Mesodermal cell (in vitro differentiated cells): ENCODE measurements at regions not wholly inside any gene's neighbourhood (a gene's known extent, or its start where the extent isn't known, plus 50 kb on each side); places are given as distances from the start of the nearest gene placed in this dataset.

Experiments used
- H3K27ac ChIP-seq: 2 replicates; pipeline ENCODE4 v1.7.0; 2013; ENCODE audit warnings: mild to moderate bottlenecking, low read depth, low read length, moderate library complexity; ENCODE audit not compliant: severe bottlenecking
- H3K36me3 ChIP-seq: 2 replicates; pipeline ENCODE4 v1.7.1; 2013; ENCODE audit warnings: mild to moderate bottlenecking, low read length, moderate library complexity; ENCODE audit not compliant: control insufficient read depth, insufficient read depth
- H3K4me1 ChIP-seq: one replicate; pipeline ENCODE4 v1.7.1; 2013; ENCODE audit warnings: mild to moderate bottlenecking, low read length; ENCODE audit not compliant: insufficient read depth, control insufficient read depth, poor library complexity, severe bottlenecking
- H3K4me3 ChIP-seq: 2 replicates; pipeline ENCODE4 v1.7.0; 2013; ENCODE audit warnings: low read length, control low read depth, mild to moderate bottlenecking; ENCODE audit not compliant: insufficient read depth, poor library complexity, severe bottlenecking; ENCODE audit errors: extremely low read depth
- H3K9me3 ChIP-seq: 2 replicates; pipeline ENCODE4 v1.7.1; 2013; ENCODE audit warnings: mild to moderate bottlenecking, low read length, moderate library complexity; ENCODE audit not compliant: control insufficient read depth
- WGBS, 2 experiments: methylation state at CpG; one replicate each; pipeline ENCODE4 v1.1.5; 2013; ENCODE audit warnings: missing lambda C conversion rate in 2 of 2; ENCODE audit not compliant: insufficient coverage in 2 of 2; 5-methylcytosine and 5-hydroxymethylcytosine counted together

GRCh38 chr12:14278294-14278953 lies 87.1 kb upstream of the ATF7IP start:
- Histone ChIP-seq H3K4me3 (no peak overlapping the region), H3K36me3 (no peaks in the 10 kb centered on the region), H3K4me1 (peaks cover 4% of the 10 kb centered on the region), H3K9me3 (peaks cover 2% of the 10 kb centered on the region), H3K27ac (no peak overlapping the region)
- 88 to 100% methylated on average over 1 of the region's 1 CpG for WGBS, 2 experiments

GRCh38 chr12:14279845-14280244 lies 85.6 kb upstream of the ATF7IP start:
- WGBS, 2 experiments = 89 to 100% methylated on average over 1 to 4 of the region's 6 CpGs

GRCh38 chr12:14280921-14281320 lies 84.6 kb upstream of the ATF7IP start:
- Histone ChIP-seq H3K27ac (no peak overlapping the region), H3K36me3 (no peaks in the 10 kb centered on the region), H3K4me3 (no peak overlapping the region), H3K4me1 (peaks cover 12% of the 10 kb centered on the region), H3K9me3 (peaks cover 2% of the 10 kb centered on the region)
- 100% methylated on average over 1 to 2 of the region's 5 CpGs for WGBS, 2 experiments

More at GRCh38 chr12:14279845-14280244, 85.6 kb upstream of the ATF7IP start:
- no peaks in the 10 kb centered on the region for H3K36me3 ChIP-seq
- no peak overlapping the region for H3K4me3 ChIP-seq
- H3K9me3 ChIP-seq = peaks cover 2% of the 10 kb centered on the region
- H3K27ac ChIP-seq = no peak overlapping the region
- peaks cover 12% of the 10 kb centered on the region for H3K4me1 ChIP-seq

GRCh38 chr12:14281539-14281938 lies 83.9 kb upstream of the ATF7IP start:
- H3K4me3 ChIP-seq = no peak overlapping the region
- peaks cover 12% of the 10 kb centered on the region for H3K4me1 ChIP-seq
- WGBS, 2 experiments = no CpG with 5 or more reads among the region's 2 CpGs
- H3K9me3 ChIP-seq = peaks cover 2% of the 10 kb centered on the region
- H3K27ac ChIP-seq = no peak overlapping the region
- no peaks in the 10 kb centered on the region for H3K36me3 ChIP-seq

- Histone ChIP-seq H3K36me3 (no peaks in the 10 kb centered on the region), H3K4me3 (no peak overlapping the region), H3K9me3 (peaks cover 9% of the 10 kb centered on the region), H3K4me1 (peaks cover 12% of the 10 kb centered on the region), H3K27ac (peak overlapping the region; percentile 48)
- WGBS, 2 experiments = 36 to 43% methylated on average over 3 to 4 of the region's 6 CpGs
These were observed 81.9 kb upstream of the ATF7IP start for GRCh38 chr12:14283489-14284144.

- H3K36me3 ChIP-seq = no peaks in the 10 kb centered on the region
- whole genome bisulfite sequencing, 2 experiments = 63 to 70% methylated on average over 4 to 5 of the region's 7 CpGs
- no peak overlapping the region for H3K4me3 ChIP-seq
- peaks cover 12% of the 10 kb centered on the region for H3K4me1 ChIP-seq
- H3K27ac ChIP-seq = peak overlapping the region; percentile 48
- H3K9me3 ChIP-seq = peaks cover 16% of the 10 kb centered on the region
These were observed 81.2 kb upstream of the ATF7IP start for GRCh38 chr12:14284184-14284722.

- no peak overlapping the region for H3K27ac ChIP-seq
- H3K4me1 ChIP-seq = no peaks in the 10 kb centered on the region
- no peak overlapping the region for H3K4me3 ChIP-seq
- no CpG with 5 or more reads among the region's 1 CpG for WGBS, 2 experiments
- H3K9me3 ChIP-seq = peaks cover 18% of the 10 kb centered on the region
- H3K36me3 ChIP-seq = no peaks in the 10 kb centered on the region
These were observed 75.9 kb upstream of the ATF7IP start for GRCh38 chr12:14289601-14290000.

GRCh38 chr12:14290951-14291350 lies 74.5 kb upstream of the ATF7IP start:
- H3K4me1 ChIP-seq = no peaks in the 10 kb centered on the region
- H3K4me3 ChIP-seq = no peak overlapping the region
- WGBS, 2 experiments = no CpG with 5 or more reads among the region's 1 CpG
- H3K36me3 ChIP-seq = no peaks in the 10 kb centered on the region
- no peak overlapping the region for H3K27ac ChIP-seq
- H3K9me3 ChIP-seq = peaks cover 18% of the 10 kb centered on the region

- no peak overlapping the region for H3K27ac ChIP-seq
- H3K36me3 ChIP-seq = no peaks in the 10 kb centered on the region
- no peak overlapping the region for H3K4me3 ChIP-seq
- peaks cover 6% of the 10 kb centered on the region for H3K9me3 ChIP-seq
- no peaks in the 10 kb centered on the region for H3K4me1 ChIP-seq
These were observed 61.8 kb upstream of the ATF7IP start for GRCh38 chr12:14303661-14304155.

GRCh38 chr12:14307004-14307403 lies 58.5 kb upstream of the ATF7IP start:
- H3K36me3 ChIP-seq = no peaks in the 10 kb centered on the region
- WGBS, 2 experiments = 92 to 100% methylated on average over 2 of the region's 3 CpGs
- no peaks in the 10 kb centered on the region for H3K9me3 ChIP-seq
- no peak overlapping the region for H3K27ac ChIP-seq
- H3K4me3 ChIP-seq = no peak overlapping the region
- H3K4me1 ChIP-seq = no peaks in the 10 kb centered on the region

GRCh38 chr12:14308516-14308915 lies 57.0 kb upstream of the ATF7IP start:
- Histone ChIP-seq H3K4me3 (no peak overlapping the region), H3K4me1 (no peaks in the 10 kb centered on the region), H3K27ac (no peak overlapping the region), H3K36me3 (no peaks in the 10 kb centered on the region), H3K9me3 (no peaks in the 10 kb centered on the region)
- 60 to 90% methylated on average over 1 to 3 of the region's 4 CpGs for WGBS, 2 experiments
